Osteoblast (primary cell): ENCODE measurements at regions not wholly inside any gene's neighbourhood (a gene's known extent, or its start where the extent isn't known, plus 50 kb on each side); places are given as distances from the start of the nearest gene placed in this dataset.

Source experiments
- DNase-seq: peaks from one replicate; pipeline ENCODE4 v3.0.0; 2011; ENCODE audit warnings: low spot score, mixed read lengths; ENCODE audit not compliant: insufficient read length; ENCODE audit errors: missing footprints
- H2AFZ ChIP-seq: 2 replicates; pipeline ENCODE4 v1.6.0; 2011; ENCODE audit warnings: mild to moderate bottlenecking, low read length
- H3K27ac ChIP-seq: 2 replicates; pipeline ENCODE4 v1.5.1; 2011; ENCODE audit warnings: mild to moderate bottlenecking, low read depth, low read length, moderate library complexity
- H3K27me3 ChIP-seq: 2 replicates; pipeline ENCODE4 v1.6.0; 2012; ENCODE audit warnings: mild to moderate bottlenecking, control low read depth, inconsistent platforms, low read length, moderate library complexity; ENCODE audit not compliant: insufficient read depth
- H3K36me3 ChIP-seq: 2 replicates; pipeline ENCODE4 v1.5.1; 2011; ENCODE audit warnings: mild to moderate bottlenecking, low read length, control low read depth, moderate library complexity; ENCODE audit not compliant: insufficient read depth
- H3K4me1 ChIP-seq: 2 replicates; pipeline ENCODE4 v1.5.1; 2011; ENCODE audit warnings: mild to moderate bottlenecking, low read length, control low read depth, moderate library complexity; ENCODE audit not compliant: insufficient read depth
- H3K4me2 ChIP-seq: 2 replicates; pipeline ENCODE4 v1.6.0; 2011; ENCODE audit warnings: mild to moderate bottlenecking, low read length; ENCODE audit not compliant: insufficient read depth
- H3K4me3 ChIP-seq: fragments of 200-600 bp; sonication (generic); 3 replicates; pipeline ENCODE4 v1.5.1; 2012; ENCODE audit warnings: mild to moderate bottlenecking, low read length, inconsistent platforms; ENCODE audit not compliant: insufficient read depth
- H3K79me2 ChIP-seq: 2 replicates; pipeline ENCODE4 v1.6.0; 2012; ENCODE audit warnings: mild to moderate bottlenecking, low read length, control low read depth, inconsistent platforms; ENCODE audit not compliant: insufficient read depth
- H3K9me3 ChIP-seq: 2 replicates; pipeline ENCODE4 v1.5.1; 2011; ENCODE audit warnings: low read depth, low read length, control low read depth
- H4K20me1 ChIP-seq: 2 replicates; pipeline ENCODE4 v1.6.0; 2012; ENCODE audit warnings: mild to moderate bottlenecking, low read length, control low read depth; ENCODE audit not compliant: insufficient read depth
- TF ChIP-seq, protein P1 (sequence below): IDR thresholded peaks from 2 replicates; pipeline ENCODE4 v1.5.1; 2011; ENCODE audit warnings: mild to moderate bottlenecking, low read depth, low read length, moderate library complexity; ENCODE audit errors: extremely low read depth

DNA sequence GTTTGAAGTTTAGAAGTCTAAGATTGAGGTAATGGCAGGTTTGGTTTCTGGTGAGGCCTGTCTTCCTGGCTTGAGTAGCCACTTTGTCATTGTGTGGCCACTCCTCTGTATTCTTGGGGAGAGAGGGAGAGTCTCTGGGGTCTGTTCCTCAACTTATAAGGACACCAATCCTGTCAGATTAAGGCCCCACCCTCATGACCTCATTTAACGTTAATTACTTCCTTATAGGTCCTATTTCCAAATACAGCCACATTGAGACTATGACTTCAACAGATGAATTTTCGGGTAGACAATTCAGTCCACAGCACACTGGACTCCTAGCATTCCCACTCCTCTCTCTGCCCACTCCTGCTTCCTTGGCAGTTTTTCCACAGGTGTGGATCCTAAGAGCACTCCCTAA lies 350.8 kb upstream of the CASK start:
- Histone ChIP-seq H3K79me2 (no peaks in the 10 kb centered on the region), H3K9me3 (no peaks in the 10 kb centered on the region), H3K4me3 (no peak overlapping the region), H2AFZ (no peak overlapping the region), H4K20me1 (no peaks in the 10 kb centered on the region), H3K27ac (no peak overlapping the region), H3K36me3 (no peaks in the 10 kb centered on the region), H3K4me2 (no peak overlapping the region), H3K4me1 (no peaks in the 10 kb centered on the region), H3K27me3 (no peaks in the 10 kb centered on the region)
- TF ChIP-seq, protein P1, sequence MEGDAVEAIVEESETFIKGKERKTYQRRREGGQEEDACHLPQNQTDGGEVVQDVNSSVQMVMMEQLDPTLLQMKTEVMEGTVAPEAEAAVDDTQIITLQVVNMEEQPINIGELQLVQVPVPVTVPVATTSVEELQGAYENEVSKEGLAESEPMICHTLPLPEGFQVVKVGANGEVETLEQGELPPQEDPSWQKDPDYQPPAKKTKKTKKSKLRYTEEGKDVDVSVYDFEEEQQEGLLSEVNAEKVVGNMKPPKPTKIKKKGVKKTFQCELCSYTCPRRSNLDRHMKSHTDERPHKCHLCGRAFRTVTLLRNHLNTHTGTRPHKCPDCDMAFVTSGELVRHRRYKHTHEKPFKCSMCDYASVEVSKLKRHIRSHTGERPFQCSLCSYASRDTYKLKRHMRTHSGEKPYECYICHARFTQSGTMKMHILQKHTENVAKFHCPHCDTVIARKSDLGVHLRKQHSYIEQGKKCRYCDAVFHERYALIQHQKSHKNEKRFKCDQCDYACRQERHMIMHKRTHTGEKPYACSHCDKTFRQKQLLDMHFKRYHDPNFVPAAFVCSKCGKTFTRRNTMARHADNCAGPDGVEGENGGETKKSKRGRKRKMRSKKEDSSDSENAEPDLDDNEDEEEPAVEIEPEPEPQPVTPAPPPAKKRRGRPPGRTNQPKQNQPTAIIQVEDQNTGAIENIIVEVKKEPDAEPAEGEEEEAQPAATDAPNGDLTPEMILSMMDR = no peak
- DNase-seq = no peak

DNA sequence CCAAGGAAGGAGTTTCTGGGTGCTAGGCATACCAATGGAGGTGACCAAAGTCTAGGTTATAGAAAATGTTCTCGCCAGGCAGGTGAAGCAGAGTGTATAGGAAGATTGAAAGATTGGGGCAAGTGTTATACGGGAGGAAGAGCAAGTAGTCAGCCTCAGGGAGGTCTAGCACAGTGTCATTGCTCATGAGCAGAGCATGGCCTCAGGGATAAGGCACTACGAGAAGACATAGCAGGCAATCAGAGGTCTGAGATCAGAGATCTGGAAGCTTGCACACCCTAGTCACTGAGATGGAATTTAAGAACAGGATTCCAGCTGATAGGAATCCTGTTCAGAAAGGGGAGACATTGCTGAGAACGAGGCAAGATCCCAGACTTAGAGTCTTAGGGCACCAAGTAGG lies 350.0 kb upstream of the CASK start:
- H3K79me2 ChIP-seq = no peaks in the 10 kb centered on the region
- no peak for DNase-seq
- H3K27me3 ChIP-seq = no peaks in the 10 kb centered on the region
- H4K20me1 ChIP-seq = no peaks in the 10 kb centered on the region
- H3K4me3 ChIP-seq = no peak overlapping the region
- no peaks in the 10 kb centered on the region for H3K4me1 ChIP-seq
- no peak overlapping the region for H3K4me2 ChIP-seq
- TF ChIP-seq, protein P1 = no peak
- H3K36me3 ChIP-seq = no peaks in the 10 kb centered on the region
- no peaks in the 10 kb centered on the region for H3K9me3 ChIP-seq
- H2AFZ ChIP-seq = no peak overlapping the region
- H3K27ac ChIP-seq = no peak overlapping the region

DNA sequence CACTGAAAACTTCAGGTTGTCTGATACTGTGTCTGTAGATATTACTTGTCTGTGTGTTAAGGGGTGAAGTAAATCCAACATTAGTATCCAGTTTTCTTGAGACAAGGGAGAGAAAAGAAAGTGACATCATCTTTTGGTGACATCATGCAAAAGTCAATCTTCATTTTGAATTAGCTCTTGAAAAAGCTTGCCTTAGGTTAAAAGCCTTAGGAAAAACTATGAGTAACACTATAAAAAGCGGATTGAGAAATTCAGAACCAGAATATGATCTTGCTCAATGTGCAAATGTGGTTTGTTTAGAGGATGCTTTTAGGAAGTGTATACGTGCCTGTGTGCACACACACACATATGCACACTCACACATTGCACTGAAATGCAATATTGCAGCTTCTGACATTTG lies 345.8 kb upstream of the CASK start:
- Histone ChIP-seq H3K36me3 (no peaks in the 10 kb centered on the region), H3K79me2 (no peaks in the 10 kb centered on the region), H3K4me2 (no peak overlapping the region), H3K27ac (no peak overlapping the region), H2AFZ (no peak overlapping the region), H3K4me1 (no peaks in the 10 kb centered on the region), H3K27me3 (no peaks in the 10 kb centered on the region), H3K9me3 (no peaks in the 10 kb centered on the region), H3K4me3 (no peak overlapping the region), H4K20me1 (no peaks in the 10 kb centered on the region)
- TF ChIP-seq, protein P1 = no peak
- DNase-seq = no peak

DNA sequence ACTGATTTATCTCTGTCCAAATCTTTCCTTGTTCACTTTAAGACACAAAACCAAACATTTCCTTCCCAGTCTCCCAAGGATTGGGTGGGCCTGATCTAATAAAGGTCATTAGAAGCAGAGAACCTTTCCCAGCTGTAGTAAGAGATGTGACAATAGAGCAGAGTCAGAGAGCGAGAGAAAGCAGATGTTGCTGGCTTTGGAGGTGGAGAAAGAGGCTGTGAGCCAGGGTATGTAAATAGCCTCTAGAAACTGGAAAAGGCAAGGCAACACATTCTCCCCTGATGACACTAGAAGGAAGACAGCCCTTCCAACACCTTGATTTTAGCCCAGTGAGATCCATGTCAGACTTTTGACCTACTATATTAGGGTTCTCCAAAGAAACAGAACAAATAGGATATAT lies 337.5 kb upstream of the CASK start:
- Histone ChIP-seq H2AFZ (no peak overlapping the region), H3K27ac (no peak overlapping the region), H3K9me3 (no peaks in the 10 kb centered on the region), H3K27me3 (no peaks in the 10 kb centered on the region), H4K20me1 (no peaks in the 10 kb centered on the region), H3K79me2 (no peaks in the 10 kb centered on the region), H3K36me3 (no peaks in the 10 kb centered on the region), H3K4me3 (no peak overlapping the region), H3K4me2 (no peak overlapping the region), H3K4me1 (no peaks in the 10 kb centered on the region)
- no peak for DNase-seq
- TF ChIP-seq, protein P1 = no peak
